Loucy (cell line): ENCODE measurements at regions not wholly inside any gene's neighbourhood (a gene's known extent, or its start where the extent isn't known, plus 50 kb on each side); places are given as distances from the start of the nearest gene placed in this dataset.
A peak's percentile ranks its signal among the peaks of the same experiment; 100 is the strongest.

Source experiments
- H2AFZ ChIP-seq: fragments of 200-600 bp; sonication (generic); 2 replicates; pipeline ENCODE4 v1.6.0; 2016; ENCODE audit warnings: antibody characterized with exemption, mild to moderate bottlenecking, low read length, moderate library complexity
- H3F3A ChIP-seq: fragments of 200-600 bp; 2 replicates; pipeline ENCODE4 v1.6.0; 2016; ENCODE audit warnings: antibody characterized with exemption, low read depth, mild to moderate bottlenecking
- H3K27me3 ChIP-seq: fragments of 200-600 bp; sonication (generic); 2 replicates; pipeline ENCODE4 v1.6.1; 2014; ENCODE audit warnings: low read length, mild to moderate bottlenecking; ENCODE audit not compliant: insufficient read depth, poor library complexity, severe bottlenecking
- H3K36me3 ChIP-seq: fragments of 200-600 bp; sonication (generic); 2 replicates; pipeline ENCODE4 v1.6.1; 2016; ENCODE audit warnings: low read length; ENCODE audit not compliant: insufficient read depth
- H3K4me1 ChIP-seq: fragments of 200-600 bp; sonication (generic); 2 replicates; pipeline ENCODE4 v1.5.1; 2014; ENCODE audit warnings: low read length, mild to moderate bottlenecking; ENCODE audit not compliant: insufficient read depth, poor library complexity, severe bottlenecking
- H3K4me2 ChIP-seq: fragments of 200-600 bp; sonication (generic); 2 replicates; pipeline ENCODE4 v1.6.0; 2014; ENCODE audit warnings: antibody characterized with exemption, low read length, low read depth, mild to moderate bottlenecking; ENCODE audit not compliant: poor library complexity, severe bottlenecking
- H3K4me3 ChIP-seq: fragments of 200-600 bp; sonication (generic); 2 replicates; pipeline ENCODE4 v1.5.1; 2014; ENCODE audit warnings: low read length, mild to moderate bottlenecking, mixed read lengths; ENCODE audit not compliant: poor library complexity, severe bottlenecking
- H3K79me2 ChIP-seq: fragments of 200-600 bp; sonication (generic); 2 replicates; pipeline ENCODE4 v1.6.1; 2014; ENCODE audit warnings: low read length; ENCODE audit not compliant: insufficient read depth
- H3K9ac ChIP-seq: fragments of 200-600 bp; sonication (generic); 2 replicates; pipeline ENCODE4 v1.6.0; 2014; ENCODE audit warnings: mild to moderate bottlenecking, low read depth, low read length, moderate library complexity; ENCODE audit not compliant: poor library complexity, severe bottlenecking
- H3K9me2 ChIP-seq: fragments of 200-600 bp; sonication (generic); replicated peaks from 2 replicates; pipeline ENCODE4 v1.6.1; 2016; ENCODE audit warnings: low read depth, low read length, mixed read lengths
- H3K9me3 ChIP-seq: fragments of 200-600 bp; sonication (generic); 2 replicates; pipeline ENCODE4 v1.6.1; 2014; ENCODE audit warnings: mild to moderate bottlenecking, antibody characterized with exemption, low read length, low read depth; ENCODE audit not compliant: insufficient read depth
- H4K20me1 ChIP-seq: fragments of 200-600 bp; sonication (generic); 2 replicates; pipeline ENCODE4 v1.6.0; 2014; ENCODE audit warnings: antibody characterized with exemption, low read length, mild to moderate bottlenecking; ENCODE audit not compliant: insufficient read depth, poor library complexity, severe bottlenecking
- CTCF ChIP-seq: fragments of 200-600 bp; sonication (generic); conservative IDR thresholded peaks from 2 replicates; pipeline ENCODE4 v1.5.1; 2014; ENCODE audit warnings: mild to moderate bottlenecking, antibody characterized with exemption, low read length
- EZH2phosphoT487 ChIP-seq: fragments of 200-600 bp; IDR thresholded peaks from 2 replicates; pipeline ENCODE4 v1.6.1; 2018; ENCODE audit warnings: antibody characterized with exemption, mild to moderate bottlenecking, moderate library complexity, borderline replicate concordance

GRCh38 chr2:198571393-198571792, 767.0 kb downstream of the PLCL1 start:
- no peaks in the 10 kb centered on the region for H3K9me2 ChIP-seq
- peak overlapping the region; percentile 9 for H3K4me2 ChIP-seq
- H3K79me2 ChIP-seq = no peaks in the 10 kb centered on the region
- no peaks in the 10 kb centered on the region for H3F3A ChIP-seq
- TF ChIP-seq EZH2phosphoT487 (no peak), CTCF (no peak)
- H4K20me1 ChIP-seq = no peaks in the 10 kb centered on the region
- peaks cover 9% of the 10 kb centered on the region for H3K4me1 ChIP-seq
- no peaks in the 10 kb centered on the region for H3K9me3 ChIP-seq
- peak overlapping the region; percentile 59 for H2AFZ ChIP-seq
- H3K4me3 ChIP-seq = no peak overlapping the region
- no peaks in the 10 kb centered on the region for H3K36me3 ChIP-seq
- no peaks in the 10 kb centered on the region for H3K27me3 ChIP-seq
- H3K9ac ChIP-seq = no peak overlapping the region

GRCh38 chr2:198558176-198558575, 753.8 kb downstream of the PLCL1 start:
- Histone ChIP-seq H3K27me3 (no peaks in the 10 kb centered on the region), H3K9ac (no peak overlapping the region), H3K4me2 (no peak overlapping the region), H2AFZ (no peak overlapping the region), H3K79me2 (no peaks in the 10 kb centered on the region), H3K4me1 (no peaks in the 10 kb centered on the region), H3K36me3 (no peaks in the 10 kb centered on the region), H3K9me3 (peaks cover 10% of the 10 kb centered on the region), H3K9me2 (no peaks in the 10 kb centered on the region), H4K20me1 (no peaks in the 10 kb centered on the region), H3F3A (no peaks in the 10 kb centered on the region), H3K4me3 (no peak overlapping the region)
- no peak for TF ChIP-seq EZH2phosphoT487
- no peak for TF ChIP-seq CTCF

DNA sequence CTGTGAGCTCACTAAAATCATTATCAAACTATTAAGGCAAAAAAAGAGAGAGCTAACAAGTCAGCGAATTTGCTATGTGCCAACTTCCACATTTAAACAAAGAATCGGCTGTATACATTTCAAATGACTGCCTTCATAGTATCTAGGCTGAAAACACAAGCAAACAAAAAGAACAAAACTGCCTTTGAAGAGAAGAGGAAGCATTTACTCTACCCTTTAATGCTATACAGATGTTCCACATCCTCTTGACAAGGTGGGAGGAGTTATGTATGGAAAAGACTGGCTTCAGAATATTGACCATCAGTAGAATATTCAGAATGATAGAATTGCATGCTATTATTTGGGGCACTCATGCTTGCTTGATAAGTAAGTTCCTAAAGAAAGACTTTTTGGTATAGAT, 741.7 kb downstream of the PLCL1 start:
- Histone ChIP-seq H3K9me2 (no peaks in the 10 kb centered on the region), H3K27me3 (no peaks in the 10 kb centered on the region), H4K20me1 (no peaks in the 10 kb centered on the region), H3F3A (no peaks in the 10 kb centered on the region), H3K79me2 (no peaks in the 10 kb centered on the region), H3K36me3 (no peaks in the 10 kb centered on the region), H3K4me3 (no peak overlapping the region), H3K9ac (no peak overlapping the region), H3K9me3 (no peaks in the 10 kb centered on the region), H3K4me1 (no peaks in the 10 kb centered on the region), H2AFZ (no peak overlapping the region), H3K4me2 (no peak overlapping the region)
- TF ChIP-seq EZH2phosphoT487 (no peak), CTCF (no peak)
